ENCODE measurements at regions not wholly inside any gene's neighbourhood (a gene's known extent, or its start where the extent isn't known, plus 50 kb on each side); places are given as distances from the start of the nearest gene placed in this dataset.
A peak's percentile ranks its signal among the peaks of the same experiment; 100 is the strongest.

- Histone ChIP-seq H3K27ac (ENCODE audit: low read depth in 1 of 2, low read length in 2 of 2) (no peak overlapping the region), H4K20me1 (ENCODE audit: insufficient read depth, low read length) (peaks cover 17% of the 10 kb centered on the region), H3K9ac (ENCODE audit: insufficient read depth, low read length, poor library complexity, severe bottlenecking) (no peak overlapping the region), H2AFZ (ENCODE audit: insufficient read depth, low read depth, low read length, poor library complexity, severe bottlenecking) (no peak overlapping the region), H3K4me1 (ENCODE audit: control insufficient read depth in 1 of 2, insufficient read depth in 2 of 2, low read length in 2 of 2) (peaks cover 47 to 56% of the 10 kb centered on the region in 2 donors), H3K27me3 (ENCODE audit: control insufficient read depth in 2 of 2, insufficient read depth in 2 of 2, low read length in 2 of 2) (peaks cover 41 to 79% of the 10 kb centered on the region in 2 donors), H3K79me2 (ENCODE audit: insufficient read depth, low read length) (no peaks in the 10 kb centered on the region), H3K9me3 (replicated peaks in 1 of 2; ENCODE audit: control insufficient read depth in 1 of 2, insufficient read depth in 1 of 2, low read length in 2 of 2) (peaks cover 0 to 3% of the 10 kb centered on the region in 2 donors), H3K4me3 (replicated peaks in 1 of 3; ENCODE audit: low read depth in 2 of 3, low read length in 3 of 3) (no peak overlapping the region), H3K4me2 (replicated peaks; ENCODE audit: extremely low read depth, low read length, poor library complexity, severe bottlenecking) (peak overlapping the region; percentile 86), H3K36me3 (replicated peaks in 1 of 2; ENCODE audit: control insufficient read depth in 1 of 2, insufficient read depth in 2 of 2, low read length in 2 of 2) (no peaks in the 10 kb centered on the region)
- TF ChIP-seq, protein P1, sequence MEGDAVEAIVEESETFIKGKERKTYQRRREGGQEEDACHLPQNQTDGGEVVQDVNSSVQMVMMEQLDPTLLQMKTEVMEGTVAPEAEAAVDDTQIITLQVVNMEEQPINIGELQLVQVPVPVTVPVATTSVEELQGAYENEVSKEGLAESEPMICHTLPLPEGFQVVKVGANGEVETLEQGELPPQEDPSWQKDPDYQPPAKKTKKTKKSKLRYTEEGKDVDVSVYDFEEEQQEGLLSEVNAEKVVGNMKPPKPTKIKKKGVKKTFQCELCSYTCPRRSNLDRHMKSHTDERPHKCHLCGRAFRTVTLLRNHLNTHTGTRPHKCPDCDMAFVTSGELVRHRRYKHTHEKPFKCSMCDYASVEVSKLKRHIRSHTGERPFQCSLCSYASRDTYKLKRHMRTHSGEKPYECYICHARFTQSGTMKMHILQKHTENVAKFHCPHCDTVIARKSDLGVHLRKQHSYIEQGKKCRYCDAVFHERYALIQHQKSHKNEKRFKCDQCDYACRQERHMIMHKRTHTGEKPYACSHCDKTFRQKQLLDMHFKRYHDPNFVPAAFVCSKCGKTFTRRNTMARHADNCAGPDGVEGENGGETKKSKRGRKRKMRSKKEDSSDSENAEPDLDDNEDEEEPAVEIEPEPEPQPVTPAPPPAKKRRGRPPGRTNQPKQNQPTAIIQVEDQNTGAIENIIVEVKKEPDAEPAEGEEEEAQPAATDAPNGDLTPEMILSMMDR (IDR thresholded peaks at IDR 0.05) = no peak
- Mint-ChIP-seq H3K36me3 (peaks cover 10 to 22% of the 10 kb centered on the region in 2 donors), H3K27me3 (ENCODE audit: low read depth in 3 of 3) (peaks cover 39 to 61% (median 57%) of the 10 kb centered on the region in 3 donors), H3K27ac (peak overlapping the region in 3 of 7 donors; percentile 3 to 57 (median 7)), H3K4me1 (peaks cover 58% of the 10 kb centered on the region), H3K4me3 (peak overlapping the region; percentile 92 to 94), H3K9me3 (peaks cover 0 to 8% (median 2%) of the 10 kb centered on the region in 7 donors)
- intact Hi-C loops (cut with micrococcal nuclease) = loop anchor here in 1 of 2 donors (5.0 kb wide), 1 partner anchor 36 kb away; no protein-coding TSS in a partner anchor
- DNase-seq = no peak
- WGBS (ENCODE audit: insufficient coverage) = 88% methylated on average over 3 of the region's 10 CpGs
Observed at GRCh38 chr1:21342961-21343838, 52.9 kb upstream of the ECE1 start.

- peaks cover 74% of the 10 kb centered on the region for H3K4me1 Mint-ChIP-seq
- intact Hi-C loops (cut with micrococcal nuclease) = loop anchor here in 1 of 2 donors (5.0 kb wide), 1 partner anchor 34 kb away; no protein-coding TSS in a partner anchor
Observed at GRCh38 chr1:21341517-21342078, 51.3 kb upstream of the ECE1 start.

More at GRCh38 chr1:21341517-21342078, 51.3 kb upstream of the ECE1 start:
- Histone ChIP-seq H3K27me3 (ENCODE audit: control insufficient read depth in 2 of 2, insufficient read depth in 2 of 2, low read length in 2 of 2) (peaks cover 28 to 63% of the 10 kb centered on the region in 2 donors), H3K36me3 (replicated peaks in 1 of 2; ENCODE audit: control insufficient read depth in 1 of 2, insufficient read depth in 2 of 2, low read length in 2 of 2) (no peaks in the 10 kb centered on the region), H2AFZ (ENCODE audit: insufficient read depth, low read depth, low read length, poor library complexity, severe bottlenecking) (no peak overlapping the region), H4K20me1 (ENCODE audit: insufficient read depth, low read length) (peaks cover 17% of the 10 kb centered on the region), H3K4me1 (ENCODE audit: control insufficient read depth in 1 of 2, insufficient read depth in 2 of 2, low read length in 2 of 2) (peaks cover 63 to 72% of the 10 kb centered on the region in 2 donors), H3K79me2 (ENCODE audit: insufficient read depth, low read length) (no peaks in the 10 kb centered on the region), H3K4me3 (replicated peaks in 1 of 3; ENCODE audit: low read depth in 2 of 3, low read length in 3 of 3) (no peak overlapping the region), H3K9me3 (replicated peaks in 1 of 2; ENCODE audit: control insufficient read depth in 1 of 2, insufficient read depth in 1 of 2, low read length in 2 of 2) (peaks cover 0 to 3% of the 10 kb centered on the region in 2 donors), H3K27ac (ENCODE audit: low read depth in 1 of 2, low read length in 2 of 2) (no peak overlapping the region), H3K4me2 (replicated peaks; ENCODE audit: extremely low read depth, low read length, poor library complexity, severe bottlenecking) (no peak overlapping the region), H3K9ac (ENCODE audit: insufficient read depth, low read length, poor library complexity, severe bottlenecking) (no peak overlapping the region)
- WGBS (ENCODE audit: insufficient coverage) = 95% methylated on average over 3 of the region's 10 CpGs
- TF ChIP-seq, protein P1 (IDR thresholded peaks at IDR 0.05) = no peak
- Mint-ChIP-seq H3K27me3 (ENCODE audit: low read depth in 3 of 3) (peaks cover 42 to 69% (median 60%) of the 10 kb centered on the region in 3 donors), H3K9me3 (peaks cover 0 to 8% (median 3%) of the 10 kb centered on the region in 7 donors), H3K36me3 (peaks cover 13 to 26% of the 10 kb centered on the region in 2 donors), H3K27ac (peak overlapping the region in 1 of 7 donors; percentile 67), H3K4me3 (peak overlapping the region in 1 of 2 donors; percentile 48)
- no peak for DNase-seq

Data from CD14-positive monocyte (primary cell).